ENCODE measurements at regions not wholly inside any gene's neighbourhood (a gene's known extent, or its start where the extent isn't known, plus 50 kb on each side); places are given as distances from the start of the nearest gene placed in this dataset.
A peak's percentile ranks its signal among the peaks of the same experiment; 100 is the strongest.

GRCh38 chr12:25388183-25388582, 137.5 kb upstream of the KRAS start:
- H3K27me3 ChIP-seq (ENCODE audit: control insufficient read depth, insufficient read depth, low read length, poor library complexity, severe bottlenecking), result peaks cover 8% of the 10 kb centered on the region
- no peak overlapping the region for H3K27ac ChIP-seq (ENCODE audit: low read depth, low read length)
- no peak overlapping the region for H3K4me3 ChIP-seq (ENCODE audit: low read length)
- no peak overlapping the region for H3K27ac Mint-ChIP-seq
- peaks cover 42% of the 10 kb centered on the region for H3K27me3 Mint-ChIP-seq (ENCODE audit: insufficient read depth)
- 77% methylated on average over 5 of the region's 5 CpGs for WGBS, 2 experiments (ENCODE audit: insufficient coverage in 1 of 2, insufficient read length in 1 of 2)
- no peaks in the 10 kb centered on the region for H3K36me3 ChIP-seq (ENCODE audit: control insufficient read depth, insufficient read depth, low read length)
- H3K9ac ChIP-seq (ENCODE audit: extremely low read depth, low read length, poor library complexity, severe bottlenecking), result no peak overlapping the region
- DNase-seq, result no peak
- H3K9me3 Mint-ChIP-seq, result peaks cover 21% of the 10 kb centered on the region
- H3K9me3 ChIP-seq (ENCODE audit: control insufficient read depth, low read length), result peaks cover 16% of the 10 kb centered on the region
- H3K4me3 Mint-ChIP-seq, result no peak overlapping the region
- H3K4me1 Mint-ChIP-seq, result peaks cover 20% of the 10 kb centered on the region
- H3K36me3 Mint-ChIP-seq (ENCODE audit: low read depth), result peaks cover 9% of the 10 kb centered on the region
- TF ChIP-seq CTCF (conservative IDR thresholded peaks at IDR 0.05), result peak; percentile 42
- H3K4me1 ChIP-seq (ENCODE audit: control insufficient read depth, insufficient read depth, low read length), result no peaks in the 10 kb centered on the region

GRCh38 chr12:25387732-25388050, 137.0 kb upstream of the KRAS start:
- H3K9ac ChIP-seq (ENCODE audit: extremely low read depth, low read length, poor library complexity, severe bottlenecking), result no peak overlapping the region
- Mint-ChIP-seq H3K27ac (no peak overlapping the region), H3K4me1 (peaks cover 24% of the 10 kb centered on the region), H3K4me3 (no peak overlapping the region), H3K36me3 (ENCODE audit: low read depth) (peaks cover 7% of the 10 kb centered on the region), H3K9me3 (peaks cover 20% of the 10 kb centered on the region), H3K27me3 (ENCODE audit: insufficient read depth) (peaks cover 37% of the 10 kb centered on the region)
- H3K36me3 ChIP-seq (ENCODE audit: control insufficient read depth, insufficient read depth, low read length), result no peaks in the 10 kb centered on the region
- WGBS, 2 experiments (ENCODE audit: insufficient coverage in 1 of 2, insufficient read length in 1 of 2), result 90 to 100% methylated on average over 1 to 2 of the region's 3 CpGs
- H3K27ac ChIP-seq (ENCODE audit: low read depth, low read length), result no peak overlapping the region
- no peak for DNase-seq
- TF ChIP-seq CTCF (conservative IDR thresholded peaks at IDR 0.05), result no peak
- no peaks in the 10 kb centered on the region for H3K4me1 ChIP-seq (ENCODE audit: control insufficient read depth, insufficient read depth, low read length)
- peaks cover 3% of the 10 kb centered on the region for H3K27me3 ChIP-seq (ENCODE audit: control insufficient read depth, insufficient read depth, low read length, poor library complexity, severe bottlenecking)
- no peak overlapping the region for H3K4me3 ChIP-seq (ENCODE audit: low read length)
- H3K9me3 ChIP-seq (ENCODE audit: control insufficient read depth, low read length), result peaks cover 12% of the 10 kb centered on the region

GRCh38 chr12:25386831-25387731, 136.4 kb upstream of the KRAS start:
- Histone ChIP-seq H3K9ac (ENCODE audit: extremely low read depth, low read length, poor library complexity, severe bottlenecking) (peak overlapping the region; percentile 99), H3K9me3 (ENCODE audit: control insufficient read depth, low read length) (peaks cover 12% of the 10 kb centered on the region), H3K4me1 (ENCODE audit: control insufficient read depth, insufficient read depth, low read length) (no peaks in the 10 kb centered on the region), H3K36me3 (ENCODE audit: control insufficient read depth, insufficient read depth, low read length) (no peaks in the 10 kb centered on the region), H3K27ac (ENCODE audit: low read depth, low read length) (no peak overlapping the region), H3K27me3 (ENCODE audit: control insufficient read depth, insufficient read depth, low read length, poor library complexity, severe bottlenecking) (no peaks in the 10 kb centered on the region), H3K4me3 (ENCODE audit: low read length) (peak overlapping the region; percentile 92)
- DNase-seq, result peak; percentile 93
- TF ChIP-seq CTCF (conservative IDR thresholded peaks at IDR 0.05), result peak; percentile 100
- peak overlapping the region; percentile 94 for H3K27ac Mint-ChIP-seq
- H3K36me3 Mint-ChIP-seq (ENCODE audit: low read depth), result peaks cover 5% of the 10 kb centered on the region
- H3K4me3 Mint-ChIP-seq, result peak overlapping the region; percentile 90
- peaks cover 14% of the 10 kb centered on the region for H3K9me3 Mint-ChIP-seq
- H3K4me1 Mint-ChIP-seq, result peaks cover 30% of the 10 kb centered on the region
- 19 to 20% methylated on average over 14 to 18 of the region's 22 CpGs for WGBS, 2 experiments (ENCODE audit: insufficient coverage in 1 of 2, insufficient read length in 1 of 2)
- peaks cover 31% of the 10 kb centered on the region for H3K27me3 Mint-ChIP-seq (ENCODE audit: insufficient read depth)
